HepG2 (cell line): ENCODE measurements at regions not wholly inside any gene's neighbourhood (a gene's known extent, or its start where the extent isn't known, plus 50 kb on each side); places are given as distances from the start of the nearest gene placed in this dataset.
"Not testable (repeated sequence)": the region's sequence is repeated elsewhere in the genome, so short reads cannot be mapped to it uniquely, and the experiment has no call there.

Experiments
- ARID3A ChIP-seq: IDR thresholded peaks from 2 replicates; pipeline ENCODE4 v1.6.1; 2012; ENCODE audit warnings: low read depth, low read length, improper control_type of control experiment
- CERS6 ChIP-seq: sonication (generic); formaldehyde crosslinking; IDR thresholded peaks from 2 replicates; pipeline ENCODE4 v1.5.0; 2020; ENCODE audit warnings: missing genetic modification reagents
- CTCF ChIP-seq: sonication (generic); formaldehyde crosslinking; IDR thresholded peaks from 2 replicates; pipeline ENCODE4 v1.5.0; 2020; ENCODE audit warnings: mild to moderate bottlenecking, missing genetic modification reagents, moderate library complexity
- HMG20A ChIP-seq: IDR thresholded peaks from 2 replicates; pipeline ENCODE4 v1.6.1; 2016; ENCODE audit warnings: borderline replicate concordance
- LCORL ChIP-seq, 2 experiments: fragments of 450-650 bp in 1 of 2; sonication (generic) in 1 of 2; formaldehyde crosslinking in 1 of 2; IDR thresholded peaks; 2 replicates each; pipeline versions ENCODE4 v1.5.0 to v1.6.1; 2017 to 2020; ENCODE audit warnings: antibody characterized with exemption in 1 of 2, missing genetic modification reagents in 1 of 2
- RBFOX2 ChIP-seq: fragments of 200-400 bp; formaldehyde crosslinking; IDR thresholded peaks from 2 replicates; pipeline ENCODE4 v1.6.1; 2017; ENCODE audit warnings: low read depth, mild to moderate bottlenecking, low read length
- SNRNP70 ChIP-seq: fragments of 200-400 bp; formaldehyde crosslinking; IDR thresholded peaks from 2 replicates; pipeline ENCODE4 v1.6.1; 2017; ENCODE audit warnings: mild to moderate bottlenecking, low read depth, low read length, moderate library complexity
- SP1 ChIP-seq, 2 experiments: fragments of 450-650 bp in 1 of 2; sonication (generic) in 1 of 2; formaldehyde crosslinking in 1 of 2; IDR thresholded peaks; 2 replicates each; pipeline versions ENCODE4 v1.4.0 to v1.6.1; 2016 to 2020; ENCODE audit warnings: missing genetic modification reagents in 1 of 2
- SRF ChIP-seq: IDR thresholded peaks from 2 replicates; pipeline ENCODE4 v1.6.1; 2011; ENCODE audit warnings: mild to moderate bottlenecking, low read depth, low read length, moderate library complexity
- XRCC5 ChIP-seq: fragments of 200-400 bp; formaldehyde crosslinking; optimal IDR thresholded peaks from 2 replicates; pipeline ENCODE3; 2017; ENCODE audit warnings: mild to moderate bottlenecking, low read length
- ZBTB33 ChIP-seq: sonication (generic); formaldehyde crosslinking; IDR thresholded peaks from 2 replicates; pipeline ENCODE4 v1.4.0; 2020; ENCODE audit warnings: missing genetic modification reagents
- ZSCAN22 ChIP-seq: sonication (generic); formaldehyde crosslinking; IDR thresholded peaks from 2 replicates; pipeline ENCODE4 v1.4.0; 2020; ENCODE audit warnings: mild to moderate bottlenecking, missing genetic modification reagents
- ZSCAN29 ChIP-seq: sonication (generic); formaldehyde crosslinking; conservative IDR thresholded peaks from 2 replicates; pipeline ENCODE4 v1.4.0; 2020; ENCODE audit warnings: mild to moderate bottlenecking, missing genetic modification reagents

- TF ChIP-seq LCORL (IDR thresholded peaks at IDR 0.05); LCORL (CRISPR knock-in tag; IDR thresholded peaks at IDR 0.05); ZBTB33 (CRISPR knock-in tag); ARID3A; CTCF (CRISPR knock-in tag); ZSCAN22 (CRISPR knock-in tag); ZSCAN29 (CRISPR knock-in tag); SNRNP70; CERS6; SRF; SP1 (IDR thresholded peaks at IDR 0.05); SP1 (CRISPR knock-in tag; IDR thresholded peaks at IDR 0.05); RBFOX2; HMG20A (CRISPR knock-in tag); XRCC5: not testable (repeated sequence)
These were observed 178.9 kb downstream of the POTEB start for GRCh38 chr15:21698620-21699019.
